Central memory CD8-positive, alpha-beta T cell (primary cell): ENCODE measurements at regions not wholly inside any gene's neighbourhood (a gene's known extent, or its start where the extent isn't known, plus 50 kb on each side); places are given as distances from the start of the nearest gene placed in this dataset.
"Not testable (repeated sequence)": the region's sequence is repeated elsewhere in the genome, so short reads cannot be mapped to it uniquely, and the experiment has no call there.

ENCODE experiments used
- ATAC-seq: fragments of 150-1000 bp; cut with Tn5 transposase; replicated peaks from 2 replicates; pipeline ENCODE4 v1.10.0; 2022; ENCODE audit warnings: mild to moderate bottlenecking, moderate FRiP score, moderate number of reproducible peaks; ENCODE audit not compliant: poor library complexity, severe bottlenecking; ENCODE audit errors: extremely low read depth
- DNase-seq, 2 donors: peaks; one replicate each; pipeline ENCODE4 v3.0.0; 2021; ENCODE audit warnings: low spot score in 2 of 2
- H3K27ac Mint-ChIP-seq: one replicate; pipeline ENCODE4 v1.8.0; 2022; ENCODE audit warnings: low read depth, mild to moderate bottlenecking, moderate library complexity, mixed read lengths
- H3K27me3 Mint-ChIP-seq: one replicate; pipeline ENCODE4 v1.8.0; 2022; ENCODE audit warnings: mixed read lengths
- H3K36me3 Mint-ChIP-seq: one replicate; pipeline ENCODE4 v1.8.0; 2022; ENCODE audit warnings: mild to moderate bottlenecking, moderate library complexity, mixed read lengths; ENCODE audit not compliant: insufficient read depth
- H3K4me1 Mint-ChIP-seq: one replicate; pipeline ENCODE4 v1.8.0; 2022; ENCODE audit warnings: mixed read lengths
- H3K4me3 Mint-ChIP-seq: one replicate; pipeline ENCODE4 v1.8.0; 2022; ENCODE audit warnings: mild to moderate bottlenecking, moderate library complexity, mixed read lengths
- H3K9me3 Mint-ChIP-seq: one replicate; pipeline ENCODE4 v1.8.0; 2022; ENCODE audit warnings: mixed read lengths

DNA sequence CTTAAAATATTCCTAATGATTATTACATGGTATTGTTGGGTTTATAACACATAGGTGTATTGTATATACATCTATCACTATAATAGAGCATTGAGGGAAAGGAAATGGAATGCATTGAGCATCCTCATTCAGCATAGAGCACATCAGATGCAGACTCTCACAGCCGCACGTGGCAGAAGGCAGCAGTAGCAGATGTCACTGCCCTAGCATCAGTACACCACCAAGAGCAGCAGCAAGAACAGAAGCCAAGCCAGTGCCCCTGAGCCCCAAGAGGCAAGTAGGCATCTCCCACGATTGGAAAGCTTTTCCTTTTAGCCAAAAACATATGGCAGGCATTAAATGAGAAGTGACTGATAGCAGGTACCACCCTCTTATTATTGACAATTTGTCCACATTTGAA lies 510.0 kb downstream of the TNS3 start:
- Mint-ChIP-seq H3K27me3 (no peaks in the 10 kb centered on the region), H3K4me1 (no peaks in the 10 kb centered on the region), H3K36me3 (no peaks in the 10 kb centered on the region), H3K27ac (no peak overlapping the region), H3K4me3 (no peak overlapping the region), H3K9me3 (no peaks in the 10 kb centered on the region)
- ATAC-seq (no peak), DNase-seq (no peak)

DNA sequence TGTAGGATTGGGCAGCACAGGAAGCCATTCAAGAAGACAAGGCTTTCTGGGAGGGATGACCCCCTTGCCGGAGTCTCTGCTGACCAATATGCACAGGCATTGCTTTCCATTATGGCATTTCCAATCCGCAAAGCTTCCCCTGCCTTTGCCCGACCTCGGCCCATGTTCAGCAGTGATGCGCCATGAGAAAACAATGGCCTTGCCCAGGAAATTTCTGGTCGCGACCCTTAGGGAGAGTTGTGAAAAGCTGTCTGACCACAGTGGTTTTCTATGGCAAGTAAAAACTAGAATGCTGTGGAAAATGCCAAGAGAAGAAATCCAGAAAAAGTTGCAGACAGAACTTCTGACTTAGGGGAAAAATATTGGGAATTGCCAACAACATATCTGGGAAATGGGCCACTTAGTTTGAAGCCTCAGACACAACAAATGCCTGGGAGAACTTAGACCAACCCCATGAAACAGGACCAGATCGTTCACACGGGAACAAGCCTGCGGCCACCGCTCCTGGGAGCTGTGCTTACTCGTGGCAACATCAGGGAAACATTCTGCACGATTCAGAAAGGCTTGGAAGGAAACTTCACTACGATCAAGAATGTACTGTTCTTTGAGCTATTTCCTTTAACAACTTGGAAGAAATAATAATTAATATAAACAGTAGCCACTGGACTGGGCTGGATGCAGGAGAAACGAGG lies 512.4 kb downstream of the TNS3 start:
- ATAC-seq = no peak
- no peaks in the 10 kb centered on the region for H3K9me3 Mint-ChIP-seq
- no peak overlapping the region for H3K27ac Mint-ChIP-seq
- no peak for DNase-seq
- H3K36me3 Mint-ChIP-seq = no peaks in the 10 kb centered on the region
- no peak overlapping the region for H3K4me3 Mint-ChIP-seq
- no peaks in the 10 kb centered on the region for H3K4me1 Mint-ChIP-seq
- H3K27me3 Mint-ChIP-seq = no peaks in the 10 kb centered on the region

DNA sequence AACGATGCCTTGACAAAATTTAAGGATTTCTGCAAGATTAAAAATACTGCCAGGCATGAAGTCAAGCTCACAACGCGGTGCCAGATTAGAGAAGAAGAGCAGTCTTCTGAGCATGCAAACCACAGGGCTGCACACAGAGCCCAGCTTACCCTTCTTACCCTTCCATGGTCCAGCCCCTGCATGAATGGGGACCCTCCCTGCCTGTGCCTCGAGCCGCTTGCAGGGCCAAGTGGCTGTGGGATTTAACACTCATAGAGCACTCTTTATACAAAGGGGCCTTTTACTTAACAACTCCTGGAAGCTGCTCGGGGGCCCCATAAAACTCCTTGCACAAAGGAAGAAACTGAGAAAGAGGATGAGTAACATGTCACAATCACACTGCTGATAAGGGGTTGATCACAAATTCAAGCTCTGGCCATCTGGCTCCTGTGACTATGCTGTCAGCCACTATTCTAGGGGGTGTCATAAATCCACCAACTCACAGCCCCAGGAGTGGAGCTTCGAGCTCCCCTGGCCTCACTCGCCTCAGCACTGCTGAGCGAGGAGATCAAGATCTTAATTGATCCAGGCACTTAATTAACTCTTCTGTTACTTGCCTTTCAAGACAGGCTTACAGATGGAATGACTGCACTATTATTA lies 514.8 kb downstream of the TNS3 start:
- Mint-ChIP-seq H3K4me3 (no peak overlapping the region), H3K27ac (no peak overlapping the region), H3K36me3 (no peaks in the 10 kb centered on the region), H3K4me1 (no peaks in the 10 kb centered on the region), H3K9me3 (no peaks in the 10 kb centered on the region), H3K27me3 (no peaks in the 10 kb centered on the region)
- no peak for DNase-seq
- ATAC-seq = no peak

DNA sequence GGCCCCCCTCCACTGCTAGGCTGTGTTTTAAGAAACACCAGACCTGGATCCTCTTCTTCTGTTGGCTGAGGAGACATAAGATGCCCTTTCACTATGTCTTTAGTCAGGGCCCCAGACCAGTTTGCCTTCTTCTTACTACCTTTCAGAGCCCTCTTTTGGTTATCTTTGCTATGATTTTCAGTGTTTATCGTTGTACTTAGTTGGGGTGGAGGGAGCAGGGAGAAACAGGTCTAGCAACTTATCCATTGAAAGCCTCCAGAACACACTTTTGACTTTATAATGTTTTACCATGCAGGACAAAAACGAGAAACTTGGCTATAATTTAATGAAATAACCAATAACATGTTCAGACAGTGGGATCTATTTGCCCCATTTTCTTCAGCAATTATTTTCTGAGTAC lies 525.2 kb downstream of the TNS3 start:
- H3K36me3 Mint-ChIP-seq = no peaks in the 10 kb centered on the region
- H3K4me1 Mint-ChIP-seq = no peaks in the 10 kb centered on the region
- DNase-seq = no peak
- ATAC-seq = no peak
- H3K9me3 Mint-ChIP-seq = no peaks in the 10 kb centered on the region
- no peaks in the 10 kb centered on the region for H3K27me3 Mint-ChIP-seq
- no peak overlapping the region for H3K4me3 Mint-ChIP-seq
- no peak overlapping the region for H3K27ac Mint-ChIP-seq

DNA sequence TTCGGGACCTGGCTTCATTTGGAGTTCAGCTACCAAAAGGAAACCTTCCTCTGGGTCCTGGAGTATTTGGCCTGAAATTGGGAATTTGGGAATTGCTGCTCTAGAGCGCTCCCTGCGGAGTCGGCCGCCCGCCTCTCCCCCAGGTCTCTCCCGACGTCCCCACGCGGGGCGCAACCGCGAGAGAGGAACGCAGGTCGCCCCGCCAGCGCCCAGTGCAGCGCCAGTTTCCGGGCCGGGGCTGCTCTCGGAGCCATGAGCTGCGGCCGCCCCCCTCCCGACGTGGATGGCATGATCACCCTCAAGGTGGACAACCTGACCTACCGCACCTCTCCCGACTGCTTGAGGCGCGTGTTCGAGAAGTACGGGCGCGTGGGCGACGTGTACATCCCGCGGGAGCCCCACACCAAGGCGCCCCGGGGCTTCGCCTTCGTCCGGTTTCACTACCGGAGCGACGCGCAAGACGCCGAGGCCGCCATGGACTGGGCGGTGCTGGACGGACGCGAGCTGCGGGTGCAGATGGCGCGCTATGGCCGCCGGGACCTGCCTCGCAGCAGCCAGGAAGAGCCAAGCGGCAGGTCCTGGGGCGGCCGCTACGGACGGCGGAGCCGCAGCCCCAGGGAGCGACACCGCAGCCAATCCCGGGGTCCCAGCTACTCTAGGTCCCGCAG lies 529.2 kb downstream of the TNS3 start:
- not testable (repeated sequence) for DNase-seq, H3K27me3 Mint-ChIP-seq, H3K9me3 Mint-ChIP-seq, H3K4me3 Mint-ChIP-seq, H3K27ac Mint-ChIP-seq, H3K36me3 Mint-ChIP-seq, H3K4me1 Mint-ChIP-seq
- ATAC-seq = peak; percentile 14

DNA sequence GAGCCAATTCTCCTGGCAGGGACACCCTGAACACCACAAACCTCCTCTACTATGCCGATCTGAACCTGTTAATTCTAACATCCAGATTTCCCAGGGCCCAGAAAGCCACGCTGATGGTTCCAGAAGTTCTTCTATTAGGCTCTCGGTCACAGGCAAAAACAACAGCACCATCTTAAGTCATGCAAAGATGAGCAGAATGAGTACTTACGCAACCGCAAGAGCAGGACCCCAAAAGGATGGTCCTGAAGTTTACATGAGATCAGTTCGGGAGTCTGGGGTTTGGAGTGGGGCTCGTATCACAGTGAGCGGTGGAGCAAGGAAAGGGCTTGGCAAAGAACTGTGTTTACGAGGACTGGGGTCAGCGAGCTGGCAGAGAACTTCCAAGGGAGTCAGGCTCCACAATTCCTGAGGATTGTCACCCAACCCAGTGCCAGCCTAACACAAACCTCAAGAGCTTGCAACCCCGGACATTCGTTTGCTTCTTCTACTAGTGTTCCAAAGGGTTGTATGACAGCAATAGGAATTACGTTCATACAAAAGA lies 532.6 kb downstream of the TNS3 start:
- no peak overlapping the region for H3K4me3 Mint-ChIP-seq
- no peaks in the 10 kb centered on the region for H3K4me1 Mint-ChIP-seq
- H3K27ac Mint-ChIP-seq = no peak overlapping the region
- no peaks in the 10 kb centered on the region for H3K36me3 Mint-ChIP-seq
- DNase-seq (no peak), ATAC-seq (no peak)
- peaks cover 4% of the 10 kb centered on the region for H3K9me3 Mint-ChIP-seq
- no peaks in the 10 kb centered on the region for H3K27me3 Mint-ChIP-seq

DNA sequence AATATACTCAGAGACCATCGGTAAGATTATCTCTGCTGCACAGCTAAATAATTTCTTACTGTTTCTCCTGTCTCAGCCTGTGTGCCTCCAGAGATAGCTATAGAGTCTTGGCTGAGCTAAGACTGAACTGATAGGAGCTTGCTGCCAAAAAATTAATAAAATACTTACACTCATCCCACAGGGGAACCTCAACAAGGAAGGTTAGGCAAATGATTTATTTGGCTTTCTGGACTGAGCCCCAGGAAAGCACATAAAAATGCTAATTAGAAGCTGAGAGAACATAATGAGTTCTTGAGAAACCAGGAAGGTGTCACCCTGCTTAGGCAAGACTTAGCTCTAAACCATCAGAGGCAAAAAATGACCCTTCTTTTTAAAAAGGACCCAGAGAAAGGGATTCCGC lies 534.5 kb downstream of the TNS3 start:
- H3K9me3 Mint-ChIP-seq = peaks cover 9% of the 10 kb centered on the region
- no peak for DNase-seq
- ATAC-seq = no peak
- no peaks in the 10 kb centered on the region for H3K27me3 Mint-ChIP-seq
- no peak overlapping the region for H3K4me3 Mint-ChIP-seq
- no peak overlapping the region for H3K27ac Mint-ChIP-seq
- no peaks in the 10 kb centered on the region for H3K36me3 Mint-ChIP-seq
- H3K4me1 Mint-ChIP-seq = no peaks in the 10 kb centered on the region

DNA sequence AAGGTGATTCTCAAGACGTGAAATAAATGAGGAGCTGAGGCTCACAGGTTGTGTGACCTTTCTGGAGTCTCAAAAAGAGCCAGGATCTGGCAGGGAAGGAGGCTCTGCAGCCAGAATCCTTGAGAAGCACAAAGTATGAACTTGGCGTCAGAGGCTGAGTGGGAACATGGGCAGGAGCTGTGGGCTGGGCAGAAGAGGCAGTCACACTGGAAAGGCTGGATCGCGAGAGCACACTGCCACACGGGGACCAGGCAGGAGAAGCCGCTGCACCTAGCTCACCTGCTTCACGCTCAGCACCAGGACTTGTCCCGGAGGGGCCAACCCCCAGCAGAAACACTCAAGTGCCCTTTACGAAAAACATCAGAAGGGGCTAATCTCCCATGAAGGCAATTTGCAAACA lies 535.0 kb downstream of the TNS3 start:
- Mint-ChIP-seq H3K36me3 (no peaks in the 10 kb centered on the region), H3K27ac (no peak overlapping the region), H3K27me3 (no peaks in the 10 kb centered on the region), H3K4me1 (no peaks in the 10 kb centered on the region), H3K9me3 (peaks cover 9% of the 10 kb centered on the region), H3K4me3 (no peak overlapping the region)
- ATAC-seq = no peak
- no peak for DNase-seq

DNA sequence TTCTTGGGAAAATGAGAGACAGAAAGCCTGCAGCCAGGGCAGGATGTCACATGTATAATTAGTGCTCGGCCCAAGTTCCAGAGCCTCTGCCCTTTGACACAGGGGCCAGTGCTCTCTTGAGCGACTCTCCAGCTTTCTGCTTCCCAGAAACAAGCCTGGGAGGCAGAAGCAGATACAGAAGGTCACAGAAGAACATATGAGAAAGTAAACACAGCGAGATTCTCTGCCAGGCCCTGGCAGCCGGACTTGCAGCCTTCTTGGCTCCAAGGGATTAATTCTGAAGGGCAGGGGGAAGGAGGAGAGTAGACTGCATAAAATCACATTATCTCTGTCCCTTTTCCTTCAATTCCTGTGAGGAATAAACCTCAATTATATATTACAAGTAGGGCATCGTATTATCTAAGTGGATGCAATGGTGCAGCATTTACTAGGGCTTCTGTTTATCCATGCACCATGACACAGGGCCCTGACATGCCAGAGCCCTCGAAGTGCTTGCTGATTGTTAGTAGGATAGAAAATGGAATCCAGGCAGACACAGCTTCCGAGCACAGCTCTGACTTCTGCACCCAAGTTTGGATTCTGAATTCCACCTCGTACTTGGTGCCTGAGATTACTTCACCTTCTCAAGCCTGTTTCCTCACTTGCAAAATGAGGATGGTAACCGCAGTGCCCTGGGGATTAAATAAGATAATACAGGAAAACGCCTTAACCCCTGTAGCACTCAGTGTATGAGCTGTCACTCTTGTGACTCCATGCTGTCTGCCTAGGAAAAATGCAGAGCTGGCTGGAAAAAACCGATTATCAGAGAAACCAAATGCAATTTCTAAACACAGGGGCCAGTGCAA lies 536.5 kb downstream of the TNS3 start:
- ATAC-seq (no peak), DNase-seq (no peak)
- no peaks in the 10 kb centered on the region for H3K36me3 Mint-ChIP-seq
- peaks cover 9% of the 10 kb centered on the region for H3K9me3 Mint-ChIP-seq
- H3K4me1 Mint-ChIP-seq = no peaks in the 10 kb centered on the region
- no peak overlapping the region for H3K27ac Mint-ChIP-seq
- no peaks in the 10 kb centered on the region for H3K27me3 Mint-ChIP-seq
- H3K4me3 Mint-ChIP-seq = no peak overlapping the region

DNA sequence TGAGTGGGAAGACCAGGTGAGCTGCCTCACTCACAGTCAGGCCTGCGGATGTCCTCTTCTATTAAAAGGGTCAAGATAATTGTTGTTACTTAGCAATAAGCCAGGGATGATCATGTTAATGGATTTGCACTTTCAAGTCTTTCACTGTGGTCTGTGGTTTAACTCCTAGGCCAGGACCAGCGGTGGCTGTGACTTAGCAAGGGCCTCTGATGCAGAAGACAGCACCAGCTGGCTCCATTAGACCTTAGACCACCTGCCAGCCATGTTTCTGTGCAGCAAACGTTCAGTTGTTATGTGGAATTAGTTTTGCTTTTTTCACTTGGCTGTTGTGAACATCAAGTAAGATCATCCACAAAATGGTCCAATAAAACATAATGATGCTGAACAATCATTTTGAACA lies 537.3 kb downstream of the TNS3 start:
- no peaks in the 10 kb centered on the region for H3K36me3 Mint-ChIP-seq
- ATAC-seq = no peak
- H3K9me3 Mint-ChIP-seq = peaks cover 9% of the 10 kb centered on the region
- no peak overlapping the region for H3K27ac Mint-ChIP-seq
- H3K27me3 Mint-ChIP-seq = no peaks in the 10 kb centered on the region
- H3K4me1 Mint-ChIP-seq = no peaks in the 10 kb centered on the region
- no peak overlapping the region for H3K4me3 Mint-ChIP-seq
- DNase-seq = no peak

DNA sequence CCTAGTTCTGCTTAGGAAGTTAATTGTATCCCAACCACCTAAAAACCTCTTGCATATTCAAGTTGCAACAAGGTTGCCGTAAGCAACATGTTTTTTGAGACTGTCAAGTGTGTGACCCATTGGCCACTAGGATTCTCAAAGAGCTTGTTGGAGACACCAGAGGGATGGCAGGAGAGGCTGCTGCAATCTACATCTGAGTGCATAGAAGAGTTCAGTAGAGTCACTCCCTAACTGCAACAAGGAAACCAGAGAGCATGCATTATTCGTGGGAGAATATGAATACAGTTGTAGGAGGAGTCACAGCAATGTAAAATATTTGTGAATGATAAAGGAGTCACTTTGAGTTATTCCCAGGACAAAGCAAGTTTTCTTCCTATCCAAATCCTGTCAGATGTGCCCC lies 538.6 kb downstream of the TNS3 start:
- Mint-ChIP-seq H3K27ac (no peak overlapping the region), H3K36me3 (no peaks in the 10 kb centered on the region), H3K4me1 (no peaks in the 10 kb centered on the region), H3K9me3 (peaks cover 9% of the 10 kb centered on the region), H3K4me3 (no peak overlapping the region), H3K27me3 (no peaks in the 10 kb centered on the region)
- DNase-seq (no peak), ATAC-seq (no peak)

DNA sequence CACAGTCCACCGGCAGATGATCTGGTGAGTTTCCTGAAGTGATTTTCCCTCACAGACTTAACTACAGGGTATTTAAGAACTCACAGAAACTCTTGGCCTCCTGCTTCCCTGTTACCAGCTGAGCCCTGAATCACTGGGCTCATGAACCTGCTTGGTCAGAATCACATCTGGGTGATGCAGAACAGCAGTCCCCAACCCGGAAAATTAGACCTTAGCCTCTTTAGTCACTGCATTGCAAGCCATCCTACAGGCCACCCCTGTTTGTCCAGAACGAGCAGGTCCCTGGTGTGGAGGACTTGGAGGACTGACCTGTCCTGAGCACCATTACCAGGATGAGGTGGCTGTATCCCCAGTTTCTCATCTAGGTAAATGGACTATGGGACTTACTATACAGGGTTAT lies 539.2 kb downstream of the TNS3 start:
- ATAC-seq = no peak
- Mint-ChIP-seq H3K4me3 (no peak overlapping the region), H3K27ac (no peak overlapping the region), H3K27me3 (no peaks in the 10 kb centered on the region), H3K9me3 (peaks cover 9% of the 10 kb centered on the region), H3K36me3 (no peaks in the 10 kb centered on the region), H3K4me1 (no peaks in the 10 kb centered on the region)
- DNase-seq = no peak
